Astrocyte (in vitro differentiated cells and primary cell): ENCODE measurements at regions not wholly inside any gene's neighbourhood (a gene's known extent, or its start where the extent isn't known, plus 50 kb on each side); places are given as distances from the start of the nearest gene placed in this dataset.

ENCODE experiments used
- DNase-seq: peaks from one replicate; pipeline ENCODE4 v3.0.0-alpha.2; 2010; ENCODE audit warnings: low read depth
- FAIRE-seq: peaks from 2 replicates; lab custom pipeline; 2011; peaks lifted over from hg19 to GRCh38; lab: Jason Lieb, UNC
- H2AFZ ChIP-seq: 2 replicates; pipeline ENCODE4 v1.6.0; 2012; ENCODE audit warnings: low read depth, low read length, inconsistent platforms
- H3K27ac ChIP-seq: 2 replicates; pipeline ENCODE4 v1.5.1; 2011; ENCODE audit warnings: low read depth, low read length, inconsistent platforms
- H3K27me3 ChIP-seq: 2 replicates; pipeline ENCODE4 v1.6.0; 2011; ENCODE audit warnings: low read length, inconsistent platforms; ENCODE audit not compliant: insufficient read depth
- H3K36me3 ChIP-seq: 2 replicates; pipeline ENCODE4 v1.5.1; 2011; ENCODE audit warnings: low read length, inconsistent platforms; ENCODE audit not compliant: insufficient read depth
- H3K4me1 ChIP-seq: 2 replicates; pipeline ENCODE4 v1.5.1; 2011; ENCODE audit warnings: low read length, inconsistent platforms; ENCODE audit not compliant: insufficient read depth
- H3K4me2 ChIP-seq: 2 replicates; pipeline ENCODE4 v1.6.0; 2012; ENCODE audit warnings: low read length, inconsistent platforms
- H3K4me3 ChIP-seq: 2 replicates; pipeline ENCODE4 v1.5.1; 2011; ENCODE audit warnings: low read depth, mild to moderate bottlenecking, low read length, inconsistent platforms; ENCODE audit not compliant: insufficient read depth
- H3K79me2 ChIP-seq: 2 replicates; pipeline ENCODE4 v1.6.0; 2012; ENCODE audit warnings: mild to moderate bottlenecking, low read length, inconsistent platforms; ENCODE audit not compliant: insufficient read depth
- H3K9ac ChIP-seq: 2 replicates; pipeline ENCODE4 v1.6.0; 2012; ENCODE audit warnings: mild to moderate bottlenecking, low read length, inconsistent platforms
- H3K9me3 ChIP-seq: 2 replicates; pipeline ENCODE4 v1.5.1; 2012; ENCODE audit warnings: low read depth, mild to moderate bottlenecking, low read length, inconsistent platforms; ENCODE audit not compliant: insufficient read depth
- H4K20me1 ChIP-seq: 2 replicates; pipeline ENCODE4 v1.6.0; 2012; ENCODE audit warnings: low read length, inconsistent platforms; ENCODE audit not compliant: insufficient read depth
- H3K27ac Mint-ChIP-seq: one replicate; pipeline ENCODE4 v1.8.0; 2021; ENCODE audit warnings: mild to moderate bottlenecking, mixed read lengths; ENCODE audit not compliant: unreplicated experiment
- H3K27me3 Mint-ChIP-seq: one replicate; pipeline ENCODE4 v1.8.0; 2021; ENCODE audit warnings: low read depth, mixed read lengths; ENCODE audit not compliant: unreplicated experiment
- H3K36me3 Mint-ChIP-seq: one replicate; pipeline ENCODE4 v1.8.0; 2021; ENCODE audit warnings: low read depth, mixed read lengths; ENCODE audit not compliant: unreplicated experiment
- H3K4me1 Mint-ChIP-seq: one replicate; pipeline ENCODE4 v1.8.0; 2021; ENCODE audit warnings: low read depth, mixed read lengths; ENCODE audit not compliant: unreplicated experiment
- H3K4me3 Mint-ChIP-seq: one replicate; pipeline ENCODE4 v1.8.0; 2021; ENCODE audit warnings: mild to moderate bottlenecking, moderate library complexity, mixed read lengths; ENCODE audit not compliant: unreplicated experiment
- H3K9me3 Mint-ChIP-seq: one replicate; pipeline ENCODE4 v1.8.0; 2021; ENCODE audit warnings: mild to moderate bottlenecking, mixed read lengths; ENCODE audit not compliant: unreplicated experiment
- EZH2 ChIP-seq: IDR thresholded peaks from 2 replicates; pipeline ENCODE4 v1.6.1; 2012; ENCODE audit warnings: mild to moderate bottlenecking, low read length, inconsistent platforms; ENCODE audit not compliant: insufficient read depth
- TF ChIP-seq, protein P1 (sequence below): IDR thresholded peaks from 2 replicates; pipeline ENCODE4 v1.5.1; 2011; ENCODE audit warnings: low read depth, mild to moderate bottlenecking, inconsistent platforms, low read length, moderate library complexity; ENCODE audit not compliant: insufficient read depth

DNA sequence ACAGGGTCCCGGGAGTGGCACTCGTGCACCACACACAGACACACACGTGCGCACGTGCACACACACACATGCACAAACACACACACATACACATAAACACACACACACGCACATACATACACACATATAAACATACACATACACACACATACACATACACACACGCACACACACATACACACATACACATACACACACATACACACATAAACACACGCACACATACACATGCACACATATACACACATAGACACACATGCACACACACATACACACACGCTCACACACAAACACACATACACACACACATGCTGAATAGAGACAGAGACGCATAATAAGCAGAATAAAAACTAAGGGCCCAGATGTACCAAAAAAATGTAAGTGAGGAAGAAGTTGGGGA is 332.2 kb upstream of the CXorf51B start:
- H4K20me1 ChIP-seq, result no peaks in the 10 kb centered on the region
- Mint-ChIP-seq H3K36me3 (no peaks in the 10 kb centered on the region), H3K4me1 (no peaks in the 10 kb centered on the region), H3K27me3 (no peaks in the 10 kb centered on the region), H3K4me3 (no peak overlapping the region), H3K27ac (no peak overlapping the region), H3K9me3 (no peaks in the 10 kb centered on the region)
- H3K4me2 ChIP-seq, result no peak overlapping the region
- TF ChIP-seq, protein P1, sequence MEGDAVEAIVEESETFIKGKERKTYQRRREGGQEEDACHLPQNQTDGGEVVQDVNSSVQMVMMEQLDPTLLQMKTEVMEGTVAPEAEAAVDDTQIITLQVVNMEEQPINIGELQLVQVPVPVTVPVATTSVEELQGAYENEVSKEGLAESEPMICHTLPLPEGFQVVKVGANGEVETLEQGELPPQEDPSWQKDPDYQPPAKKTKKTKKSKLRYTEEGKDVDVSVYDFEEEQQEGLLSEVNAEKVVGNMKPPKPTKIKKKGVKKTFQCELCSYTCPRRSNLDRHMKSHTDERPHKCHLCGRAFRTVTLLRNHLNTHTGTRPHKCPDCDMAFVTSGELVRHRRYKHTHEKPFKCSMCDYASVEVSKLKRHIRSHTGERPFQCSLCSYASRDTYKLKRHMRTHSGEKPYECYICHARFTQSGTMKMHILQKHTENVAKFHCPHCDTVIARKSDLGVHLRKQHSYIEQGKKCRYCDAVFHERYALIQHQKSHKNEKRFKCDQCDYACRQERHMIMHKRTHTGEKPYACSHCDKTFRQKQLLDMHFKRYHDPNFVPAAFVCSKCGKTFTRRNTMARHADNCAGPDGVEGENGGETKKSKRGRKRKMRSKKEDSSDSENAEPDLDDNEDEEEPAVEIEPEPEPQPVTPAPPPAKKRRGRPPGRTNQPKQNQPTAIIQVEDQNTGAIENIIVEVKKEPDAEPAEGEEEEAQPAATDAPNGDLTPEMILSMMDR, result no peak
- TF ChIP-seq EZH2, result no peak
- no peak overlapping the region for H3K27ac ChIP-seq
- no peak overlapping the region for H2AFZ ChIP-seq
- no peaks in the 10 kb centered on the region for H3K79me2 ChIP-seq
- FAIRE-seq, result peak; percentile 99
- no peak overlapping the region for H3K4me3 ChIP-seq
- no peaks in the 10 kb centered on the region for H3K27me3 ChIP-seq
- no peak for DNase-seq
- H3K4me1 ChIP-seq, result no peaks in the 10 kb centered on the region
- no peaks in the 10 kb centered on the region for H3K9me3 ChIP-seq
- H3K9ac ChIP-seq, result no peak overlapping the region
- H3K36me3 ChIP-seq, result no peaks in the 10 kb centered on the region

DNA sequence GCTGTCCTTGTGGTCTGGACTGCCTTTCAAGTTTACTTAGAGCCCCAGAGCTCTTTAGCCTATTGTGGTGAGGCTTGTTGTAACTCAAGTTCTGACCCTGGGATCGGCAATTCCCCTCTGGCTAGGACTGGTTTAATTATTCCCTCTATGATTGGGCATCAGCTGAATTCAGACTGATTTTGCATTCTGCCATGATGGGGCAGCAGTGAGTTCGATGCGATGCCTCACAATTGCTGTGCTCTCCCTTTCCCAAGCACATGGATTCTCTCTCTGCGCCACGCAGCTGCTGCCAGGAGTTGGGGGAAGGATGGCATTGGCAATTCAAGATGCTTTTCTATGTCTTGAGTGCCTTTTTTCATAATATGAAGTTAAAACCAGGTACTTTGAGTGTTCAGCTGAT is 327.8 kb upstream of the CXorf51B start:
- Histone ChIP-seq H3K9me3 (no peaks in the 10 kb centered on the region), H3K4me2 (no peak overlapping the region), H3K27ac (no peak overlapping the region), H3K79me2 (no peaks in the 10 kb centered on the region), H3K4me3 (no peak overlapping the region), H2AFZ (no peak overlapping the region), H4K20me1 (no peaks in the 10 kb centered on the region), H3K9ac (no peak overlapping the region), H3K4me1 (no peaks in the 10 kb centered on the region), H3K36me3 (no peaks in the 10 kb centered on the region), H3K27me3 (no peaks in the 10 kb centered on the region)
- Mint-ChIP-seq H3K27me3 (no peaks in the 10 kb centered on the region), H3K4me1 (no peaks in the 10 kb centered on the region), H3K4me3 (no peak overlapping the region), H3K9me3 (no peaks in the 10 kb centered on the region), H3K27ac (no peak overlapping the region), H3K36me3 (no peaks in the 10 kb centered on the region)
- TF ChIP-seq, protein P1, result no peak
- no peak for TF ChIP-seq EZH2
- FAIRE-seq (no peak), DNase-seq (no peak)
